Prostate gland (tissue), 2 donors: ENCODE measurements at regions not wholly inside any gene's neighbourhood (a gene's known extent, or its start where the extent isn't known, plus 50 kb on each side); places are given as distances from the start of the nearest gene placed in this dataset.

Source experiments
- DNase-seq: peaks from one replicate; pipeline ENCODE4 v3.0.0-alpha.2; 2019; ENCODE audit warnings: low spot score
- H3K27ac ChIP-seq, 2 donors: fragments of 200-600 bp; sonication (generic); 2 replicates each; pipeline ENCODE4 v1.5.1; 2017 to 2019
- H3K27me3 ChIP-seq: fragments of 200-600 bp; sonication (generic); replicated peaks from 2 replicates; pipeline ENCODE4 v1.5.1; 2019; ENCODE audit not compliant: insufficient read depth
- H3K36me3 ChIP-seq, 2 donors: fragments of 200-600 bp; sonication (generic); 1 replicate in 1 of 2; 2 replicates in 1 of 2; pipeline versions ENCODE4 v1.5.1 to v1.8.1; 2017 to 2019
- H3K4me1 ChIP-seq: fragments of 200-600 bp; sonication (generic); replicated peaks from 2 replicates; pipeline ENCODE4 v1.5.1; 2019
- H3K4me3 ChIP-seq, 2 donors: fragments of 200-600 bp; sonication (generic); 2 replicates each; pipeline ENCODE4 v1.5.1; 2017 to 2019
- H3K9me3 ChIP-seq: fragments of 200-600 bp; sonication (generic); 2 replicates; pipeline ENCODE4 v1.5.1; 2017
- CTCF ChIP-seq, 4 experiments: fragments of 200-600 bp in 2 of 4; fragments of 450-650 bp in 2 of 4; sonication (generic) in 2 of 4; IDR thresholded peaks; 1 replicate in 3 of 4; 2 replicates in 1 of 4; pipeline ENCODE4 v1.5.1; 2016 to 2019; ENCODE audit warnings: antibody characterized with exemption in 4 of 4, mild to moderate bottlenecking in 2 of 4, moderate library complexity in 2 of 4
- POLR2A ChIP-seq: fragments of 450-650 bp; IDR thresholded peaks from one replicate; pipeline ENCODE4 v1.6.1; 2016; ENCODE audit warnings: antibody characterized with exemption, mild to moderate bottlenecking
- POLR2AphosphoS5 ChIP-seq: sonication (generic); formaldehyde crosslinking; IDR thresholded peaks from one replicate; pipeline ENCODE4 v1.6.1; 2017; ENCODE audit warnings: antibody characterized with exemption
- WGBS: methylation state at CpG from one replicate; pipeline ENCODE4 v1.1.5; 2018; 5-methylcytosine and 5-hydroxymethylcytosine counted together
- intact Hi-C: fragments of 100-400 bp; cut with DNase I; formaldehyde crosslinking; loops from one replicate; pipeline ENCODE4 v1.14.2; 2022

- no peaks in the 10 kb centered on the region for H3K27me3 ChIP-seq
- TF ChIP-seq POLR2A (no peak), POLR2AphosphoS5 (no peak), CTCF (IDR thresholded peaks at IDR 0.05) (no peak)
- no peaks in the 10 kb centered on the region for H3K36me3 ChIP-seq
- intact Hi-C loops: no loop called here
- 58% methylated on average over 3 of the region's 3 CpGs for WGBS
- DNase-seq: no peak
- no peaks in the 10 kb centered on the region for H3K9me3 ChIP-seq
- no peak overlapping the region for H3K4me3 ChIP-seq
- no peak overlapping the region for H3K27ac ChIP-seq
- no peaks in the 10 kb centered on the region for H3K4me1 ChIP-seq
These were observed 819.7 kb upstream of the ZEB2 start for GRCh38 chr2:145339646-145340045.

DNA sequence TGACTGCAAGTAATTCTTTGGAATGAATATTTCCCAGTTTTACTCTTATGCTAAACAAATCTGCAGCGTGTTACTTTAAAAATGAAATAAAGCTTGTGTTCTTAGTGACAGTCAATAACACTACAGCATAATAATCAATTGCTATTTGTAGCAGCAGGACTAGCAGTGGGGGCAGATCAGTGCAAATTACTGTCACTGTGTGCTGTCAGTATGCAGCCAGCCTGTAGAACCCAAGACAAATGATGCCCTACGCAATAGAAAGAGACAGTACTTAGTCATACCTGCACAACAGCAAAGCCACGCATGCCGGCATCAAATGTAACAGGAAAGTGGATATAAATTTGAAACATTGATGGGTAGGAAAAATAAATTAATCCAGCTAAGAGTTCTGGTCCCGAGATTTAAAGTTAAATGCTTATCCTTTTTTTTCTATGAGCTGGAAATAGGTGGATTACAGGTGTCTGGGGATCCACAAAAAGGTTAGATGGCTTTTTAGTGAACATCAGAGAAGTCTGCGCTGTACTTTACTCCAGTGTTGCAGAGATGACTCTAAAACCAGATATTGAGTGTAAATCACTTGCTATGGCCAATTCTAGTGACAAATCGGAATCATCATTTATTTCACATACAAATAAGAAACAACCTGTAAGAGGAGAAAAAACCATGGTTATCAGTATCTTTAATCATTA lies 812.4 kb upstream of the ZEB2 start:
- intact Hi-C loops: no loop called here
- no peaks in the 10 kb centered on the region for H3K9me3 ChIP-seq
- WGBS: 79% methylated on average over 7 of the region's 7 CpGs
- no peaks in the 10 kb centered on the region for H3K4me1 ChIP-seq
- no peak overlapping the region for H3K4me3 ChIP-seq
- DNase-seq: no peak
- H3K27ac ChIP-seq: no peak overlapping the region
- TF ChIP-seq POLR2AphosphoS5: no peak
- no peak for TF ChIP-seq POLR2A
- TF ChIP-seq CTCF (IDR thresholded peaks at IDR 0.05): no peak
- no peaks in the 10 kb centered on the region for H3K27me3 ChIP-seq
- H3K36me3 ChIP-seq: no peaks in the 10 kb centered on the region

- Histone ChIP-seq H3K27me3 (no peaks in the 10 kb centered on the region), H3K27ac (no peak overlapping the region), H3K4me1 (no peaks in the 10 kb centered on the region), H3K4me3 (no peak overlapping the region), H3K9me3 (no peaks in the 10 kb centered on the region), H3K36me3 (no peaks in the 10 kb centered on the region)
- DNase-seq: no peak
- TF ChIP-seq POLR2AphosphoS5 (no peak), CTCF (IDR thresholded peaks at IDR 0.05) (no peak), POLR2A (no peak)
- 53% methylated on average over 1 of the region's 1 CpG for WGBS
- intact Hi-C loops: no loop called here
These were observed 810.1 kb upstream of the ZEB2 start for GRCh38 chr2:145329971-145330370.

GRCh38 chr2:145325485-145325884 lies 805.6 kb upstream of the ZEB2 start:
- Histone ChIP-seq H3K4me3 (no peak overlapping the region), H3K27me3 (no peaks in the 10 kb centered on the region), H3K4me1 (no peaks in the 10 kb centered on the region), H3K27ac (no peak overlapping the region), H3K36me3 (no peaks in the 10 kb centered on the region), H3K9me3 (no peaks in the 10 kb centered on the region)
- intact Hi-C loops: no loop called here
- no peak for TF ChIP-seq POLR2AphosphoS5
- TF ChIP-seq POLR2A: no peak
- TF ChIP-seq CTCF (IDR thresholded peaks at IDR 0.05): no peak
- DNase-seq: no peak
- WGBS: 73% methylated on average over 4 of the region's 4 CpGs

DNA sequence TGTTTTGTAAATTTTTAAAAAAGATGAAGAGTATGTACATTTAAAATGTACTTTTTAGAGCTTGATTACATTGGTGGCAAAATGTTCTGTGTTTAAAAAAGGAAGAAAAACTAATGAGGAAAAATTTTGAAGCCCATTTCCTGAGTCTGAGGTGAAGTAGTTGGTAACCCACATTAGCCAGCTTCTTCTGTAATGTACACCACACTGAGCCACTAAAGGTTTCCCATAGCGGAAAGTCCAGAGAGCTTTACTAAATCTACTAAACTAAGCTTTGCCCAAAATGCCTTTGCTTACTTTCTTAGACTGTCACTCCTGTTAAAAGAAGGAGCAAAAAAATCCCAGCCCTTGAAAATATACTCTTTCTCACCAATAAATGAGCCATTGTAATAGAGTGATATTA lies 804.8 kb upstream of the ZEB2 start:
- no peaks in the 10 kb centered on the region for H3K4me1 ChIP-seq
- TF ChIP-seq POLR2AphosphoS5 (no peak), POLR2A (no peak), CTCF (IDR thresholded peaks at IDR 0.05) (no peak)
- no peaks in the 10 kb centered on the region for H3K27me3 ChIP-seq

More for the DNA sequence above, 804.8 kb upstream of the ZEB2 start:
- DNase-seq: no peak
- Histone ChIP-seq H3K9me3 (no peaks in the 10 kb centered on the region), H3K4me3 (no peak overlapping the region), H3K36me3 (no peaks in the 10 kb centered on the region), H3K27ac (no peak overlapping the region)
- intact Hi-C loops: no loop called here
- 94% methylated on average over 1 of the region's 1 CpG for WGBS
